Karpas-422 (cell line): ENCODE measurements at regions not wholly inside any gene's neighbourhood (a gene's known extent, or its start where the extent isn't known, plus 50 kb on each side); places are given as distances from the start of the nearest gene placed in this dataset.
"Not testable (repeated sequence)": the region's sequence is repeated elsewhere in the genome, so short reads cannot be mapped to it uniquely, and the experiment has no call there.

Experiments
- DNase-seq: peaks from one replicate; pipeline ENCODE4 v3.0.0-alpha.2; 2015
- H2AFZ ChIP-seq: fragments of 200-600 bp; sonication (generic); 2 replicates; pipeline ENCODE4 v1.6.1; 2014; ENCODE audit warnings: antibody characterized with exemption, low read length, mixed read lengths
- H3K27ac ChIP-seq: fragments of 200-600 bp; sonication (generic); 2 replicates; pipeline ENCODE4 v1.5.1; 2014; ENCODE audit warnings: mild to moderate bottlenecking, low read length, moderate library complexity
- H3K27me3 ChIP-seq: fragments of 200-600 bp; sonication (generic); 2 replicates; pipeline ENCODE4 v1.6.1; 2014; ENCODE audit warnings: low read length, mixed read lengths
- H3K36me3 ChIP-seq: fragments of 200-600 bp; sonication (generic); 2 replicates; pipeline ENCODE4 v1.6.1; 2014; ENCODE audit warnings: low read length, mixed read lengths; ENCODE audit not compliant: insufficient read depth
- H3K4me1 ChIP-seq: fragments of 200-600 bp; sonication (generic); 2 replicates; pipeline ENCODE4 v1.6.1; 2014; ENCODE audit warnings: mild to moderate bottlenecking, low read length, mixed read lengths
- H3K4me2 ChIP-seq: fragments of 200-600 bp; sonication (generic); 2 replicates; pipeline ENCODE4 v1.6.1; 2014; ENCODE audit warnings: low read length, low read depth, mild to moderate bottlenecking; ENCODE audit not compliant: poor library complexity, severe bottlenecking
- H3K4me3 ChIP-seq: fragments of 200-600 bp; sonication (generic); 2 replicates; pipeline ENCODE4 v1.5.1; 2014; ENCODE audit warnings: mild to moderate bottlenecking, antibody characterized with exemption, low read length, mixed read lengths
- H3K79me2 ChIP-seq: fragments of 200-600 bp; sonication (generic); 2 replicates; pipeline ENCODE4 v1.6.1; 2014; ENCODE audit warnings: mild to moderate bottlenecking, low read length, mixed read lengths
- H3K9ac ChIP-seq: fragments of 200-600 bp; sonication (generic); 2 replicates; pipeline ENCODE4 v1.6.0; 2014; ENCODE audit warnings: low read length
- H3K9me2 ChIP-seq: fragments of 200-600 bp; sonication (generic), shearing (Covaris generic); replicated peaks from 2 replicates; pipeline ENCODE4 v1.6.0; 2014; ENCODE audit warnings: mild to moderate bottlenecking, low read length, moderate library complexity; ENCODE audit not compliant: insufficient read depth
- H3K9me3 ChIP-seq: fragments of 300-700, 200-600 bp; sonication (generic); 2 replicates; pipeline ENCODE4 v1.6.1; 2014; ENCODE audit warnings: low read length, mixed read lengths
- H4K20me1 ChIP-seq: fragments of 200-600 bp; sonication (generic); 2 replicates; pipeline ENCODE4 v1.6.1; 2014; ENCODE audit warnings: mild to moderate bottlenecking, antibody characterized with exemption, low read length, low read depth; ENCODE audit not compliant: insufficient read depth

DNA sequence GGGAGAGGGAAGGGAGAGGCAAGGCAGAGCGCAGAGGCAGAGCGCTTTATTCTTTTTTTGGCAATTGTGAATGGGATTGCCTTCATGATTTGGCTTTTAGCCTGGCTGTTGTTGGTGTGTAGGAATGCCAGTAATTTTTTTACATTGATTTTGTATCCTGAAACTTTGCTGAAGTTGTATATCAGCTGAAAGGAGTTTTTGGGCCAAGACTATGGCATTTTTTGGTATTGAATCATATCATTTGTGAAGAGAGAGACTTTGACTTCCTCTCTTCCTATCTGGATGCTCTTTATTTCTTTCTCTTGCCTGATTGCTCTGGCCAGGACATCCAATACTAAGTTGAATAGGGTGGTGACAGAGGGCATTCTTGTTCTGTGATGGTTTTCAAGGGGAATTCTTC lies 291.3 kb downstream of the REEP3 start:
- Histone ChIP-seq H3K4me3 (no peak overlapping the region), H3K27ac (no peak overlapping the region), H3K9ac (no peak overlapping the region), H3K27me3 (no peaks in the 10 kb centered on the region), H3K9me3 (no peaks in the 10 kb centered on the region), H4K20me1 (no peaks in the 10 kb centered on the region), H3K4me1 (no peaks in the 10 kb centered on the region), H3K79me2 (no peaks in the 10 kb centered on the region), H3K4me2 (no peak overlapping the region), H3K36me3 (no peaks in the 10 kb centered on the region), H2AFZ (no peak overlapping the region), H3K9me2 (no peaks in the 10 kb centered on the region)
- DNase-seq: no peak

DNA sequence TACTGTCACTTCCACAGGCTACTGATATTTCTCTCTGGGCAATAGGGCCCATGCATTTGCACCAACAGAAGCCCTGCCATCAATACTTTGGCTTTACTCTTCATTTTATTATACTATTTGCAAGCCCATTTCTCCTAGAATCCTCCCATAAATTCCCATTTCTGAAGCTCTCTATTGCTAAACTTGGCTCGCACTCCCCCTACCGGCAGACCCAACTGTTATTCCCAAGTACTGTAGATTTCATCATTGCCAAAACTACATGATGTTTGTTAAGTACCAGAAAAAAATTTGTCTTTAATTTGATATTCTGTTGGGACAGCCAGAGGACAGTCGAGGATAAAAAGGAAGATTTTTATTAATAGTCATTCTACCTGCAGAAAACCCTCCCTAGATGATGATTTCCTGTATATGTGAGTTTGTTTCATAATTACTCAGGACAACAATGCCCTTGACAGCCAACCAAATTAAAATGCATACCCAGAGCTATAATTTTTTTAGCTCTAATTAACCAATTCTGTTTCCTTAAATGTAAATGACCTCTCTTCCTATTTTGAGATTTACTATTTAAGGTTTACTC lies 298.6 kb downstream of the REEP3 start:
- no peaks in the 10 kb centered on the region for H4K20me1 ChIP-seq
- H3K36me3 ChIP-seq: no peaks in the 10 kb centered on the region
- no peaks in the 10 kb centered on the region for H3K9me3 ChIP-seq
- no peaks in the 10 kb centered on the region for H3K27me3 ChIP-seq
- H2AFZ ChIP-seq: no peak overlapping the region
- no peaks in the 10 kb centered on the region for H3K4me1 ChIP-seq
- H3K4me2 ChIP-seq: no peak overlapping the region
- no peaks in the 10 kb centered on the region for H3K9me2 ChIP-seq
- H3K4me3 ChIP-seq: no peak overlapping the region
- no peak overlapping the region for H3K9ac ChIP-seq
- DNase-seq: peak; percentile 57
- H3K79me2 ChIP-seq: no peaks in the 10 kb centered on the region
- no peak overlapping the region for H3K27ac ChIP-seq

DNA sequence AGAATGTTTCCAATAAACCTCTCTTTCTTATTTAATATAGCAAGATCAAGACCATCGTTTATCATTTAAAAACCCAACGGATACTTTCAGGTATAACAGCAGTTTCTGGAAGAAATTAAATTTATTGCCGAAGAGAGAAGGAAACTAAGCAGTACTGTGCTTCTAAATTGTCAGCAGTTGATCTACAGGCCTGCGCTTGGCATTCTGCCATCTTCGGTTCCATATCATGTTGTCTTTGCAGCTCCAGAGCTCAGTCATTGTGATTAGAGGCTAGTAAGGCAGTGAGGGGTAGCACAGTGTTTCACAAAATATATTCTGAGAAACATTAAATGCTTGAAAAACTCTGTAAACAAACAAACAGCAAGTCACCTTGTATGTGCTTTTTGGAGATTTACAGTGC lies 301.3 kb downstream of the REEP3 start:
- no peak overlapping the region for H3K9ac ChIP-seq
- H4K20me1 ChIP-seq: no peaks in the 10 kb centered on the region
- H3K4me1 ChIP-seq: no peaks in the 10 kb centered on the region
- no peaks in the 10 kb centered on the region for H3K79me2 ChIP-seq
- no peak overlapping the region for H3K4me2 ChIP-seq
- DNase-seq: no peak
- H3K4me3 ChIP-seq: no peak overlapping the region
- no peak overlapping the region for H2AFZ ChIP-seq
- no peaks in the 10 kb centered on the region for H3K9me2 ChIP-seq
- H3K9me3 ChIP-seq: no peaks in the 10 kb centered on the region
- no peaks in the 10 kb centered on the region for H3K27me3 ChIP-seq
- no peak overlapping the region for H3K27ac ChIP-seq
- H3K36me3 ChIP-seq: no peaks in the 10 kb centered on the region

DNA sequence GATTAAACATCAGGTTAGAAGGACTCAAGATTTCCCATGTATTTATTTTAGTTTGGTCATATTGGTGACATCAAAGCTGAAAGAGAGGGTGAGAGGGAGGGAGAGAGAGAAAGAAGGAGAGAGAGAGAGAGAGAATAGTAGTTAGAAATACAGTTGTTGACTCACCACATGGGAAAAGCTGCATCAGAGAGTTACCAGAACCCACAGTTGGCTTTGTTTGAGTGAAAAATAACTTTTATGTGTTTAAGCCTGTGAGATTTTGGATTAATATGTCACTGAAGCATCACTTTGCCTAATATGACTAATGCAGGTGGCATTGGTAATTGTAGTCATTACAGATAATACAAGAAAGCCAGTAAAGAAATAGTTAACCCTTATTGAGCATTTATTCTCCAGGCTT lies 303.9 kb downstream of the REEP3 start:
- no peak for DNase-seq
- Histone ChIP-seq H4K20me1 (no peaks in the 10 kb centered on the region), H3K4me3 (no peak overlapping the region), H3K4me1 (peaks cover 2% of the 10 kb centered on the region; the same call in 1 of the 2 replicates), H3K9me3 (no peaks in the 10 kb centered on the region), H3K9me2 (no peaks in the 10 kb centered on the region), H3K36me3 (no peaks in the 10 kb centered on the region), H3K79me2 (no peaks in the 10 kb centered on the region), H3K27ac (no peak overlapping the region), H3K9ac (no peak overlapping the region), H3K27me3 (no peaks in the 10 kb centered on the region), H2AFZ (no peak overlapping the region), H3K4me2 (no peak overlapping the region)

DNA sequence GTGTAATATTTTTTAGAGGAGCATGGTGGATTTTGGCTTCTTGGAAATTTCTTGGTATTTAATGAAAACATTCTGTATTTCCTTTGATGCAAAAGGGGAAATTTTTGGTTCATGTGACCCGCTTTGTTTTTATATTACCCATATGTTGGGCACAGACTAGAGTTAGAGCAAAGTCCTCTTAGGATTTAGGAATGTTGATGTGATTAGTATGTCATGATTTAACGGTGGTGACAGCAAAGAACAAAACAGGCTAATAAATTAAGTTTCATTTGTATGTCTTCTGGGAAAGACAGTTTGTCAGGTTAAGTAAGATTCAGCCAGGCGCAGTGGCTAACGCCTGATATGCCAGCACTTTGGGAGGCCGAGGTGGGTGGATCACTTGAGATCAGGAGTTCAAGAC lies 304.6 kb downstream of the REEP3 start:
- no peak overlapping the region for H3K4me3 ChIP-seq
- no peak overlapping the region for H2AFZ ChIP-seq
- H3K27ac ChIP-seq: no peak overlapping the region
- peaks cover 3% of the 10 kb centered on the region; the same call in 1 of the 2 replicates for H3K4me1 ChIP-seq
- H3K9me2 ChIP-seq: no peaks in the 10 kb centered on the region
- H3K4me2 ChIP-seq: no peak overlapping the region
- peak; percentile 32 for DNase-seq
- no peaks in the 10 kb centered on the region for H4K20me1 ChIP-seq
- no peaks in the 10 kb centered on the region for H3K36me3 ChIP-seq
- H3K9me3 ChIP-seq: no peaks in the 10 kb centered on the region
- H3K27me3 ChIP-seq: no peaks in the 10 kb centered on the region
- H3K79me2 ChIP-seq: no peaks in the 10 kb centered on the region
- H3K9ac ChIP-seq: no peak overlapping the region

DNA sequence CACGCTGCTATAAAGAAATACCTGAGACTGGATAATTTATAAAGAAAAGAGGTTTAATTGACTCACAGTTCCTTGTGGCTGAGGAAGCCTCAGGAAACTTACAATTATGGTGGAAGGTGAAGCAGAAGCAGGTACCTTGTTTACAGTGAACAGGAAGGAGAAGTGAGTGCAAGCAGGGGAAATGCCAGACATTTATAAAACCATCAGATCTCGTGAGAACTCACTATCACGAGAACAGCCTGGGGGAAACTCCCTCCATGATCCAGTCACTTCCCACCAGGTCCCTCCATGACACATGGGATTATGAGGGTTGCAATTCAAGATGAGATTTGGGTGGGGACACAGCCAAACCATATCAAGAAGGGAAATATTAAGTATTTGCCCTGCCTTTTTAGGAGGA lies 305.8 kb downstream of the REEP3 start:
- H3K36me3 ChIP-seq, H3K4me2 ChIP-seq, H3K9me3 ChIP-seq, H3K9ac ChIP-seq, DNase-seq, H3K27ac ChIP-seq, H3K9me2 ChIP-seq, H3K4me1 ChIP-seq, H3K79me2 ChIP-seq, H4K20me1 ChIP-seq, H3K4me3 ChIP-seq, H3K27me3 ChIP-seq, H2AFZ ChIP-seq: not testable (repeated sequence)

DNA sequence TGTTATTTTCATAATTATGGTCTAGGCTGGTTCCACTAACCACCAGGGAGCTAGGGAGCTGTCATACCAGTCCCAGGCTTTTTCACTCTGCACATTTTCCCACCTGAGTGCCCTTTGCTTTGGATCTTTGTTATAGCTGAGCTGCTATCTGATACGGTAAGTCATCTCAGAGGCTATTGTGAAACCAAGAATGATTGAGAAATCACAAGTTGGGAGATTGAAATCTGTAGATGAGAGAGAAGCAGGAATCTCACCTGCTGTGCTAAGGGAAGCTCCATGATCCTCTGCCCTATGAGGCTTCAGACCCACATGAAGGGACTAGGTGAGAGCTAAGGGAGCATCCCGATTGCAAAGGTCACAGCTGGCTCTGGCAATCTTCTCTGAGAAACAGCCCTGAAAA lies 307.8 kb downstream of the REEP3 start:
- H3K9me2 ChIP-seq: no peaks in the 10 kb centered on the region
- no peaks in the 10 kb centered on the region for H3K79me2 ChIP-seq
- H3K4me1 ChIP-seq: peaks cover 3% of the 10 kb centered on the region; the same call in 1 of the 2 replicates
- no peak overlapping the region for H2AFZ ChIP-seq
- H3K9ac ChIP-seq: no peak overlapping the region
- no peak overlapping the region for H3K27ac ChIP-seq
- no peak for DNase-seq
- no peak overlapping the region for H3K4me3 ChIP-seq
- H3K9me3 ChIP-seq: no peaks in the 10 kb centered on the region
- H3K4me2 ChIP-seq: no peak overlapping the region
- H3K27me3 ChIP-seq: no peaks in the 10 kb centered on the region
- H3K36me3 ChIP-seq: no peaks in the 10 kb centered on the region
- H4K20me1 ChIP-seq: no peaks in the 10 kb centered on the region

DNA sequence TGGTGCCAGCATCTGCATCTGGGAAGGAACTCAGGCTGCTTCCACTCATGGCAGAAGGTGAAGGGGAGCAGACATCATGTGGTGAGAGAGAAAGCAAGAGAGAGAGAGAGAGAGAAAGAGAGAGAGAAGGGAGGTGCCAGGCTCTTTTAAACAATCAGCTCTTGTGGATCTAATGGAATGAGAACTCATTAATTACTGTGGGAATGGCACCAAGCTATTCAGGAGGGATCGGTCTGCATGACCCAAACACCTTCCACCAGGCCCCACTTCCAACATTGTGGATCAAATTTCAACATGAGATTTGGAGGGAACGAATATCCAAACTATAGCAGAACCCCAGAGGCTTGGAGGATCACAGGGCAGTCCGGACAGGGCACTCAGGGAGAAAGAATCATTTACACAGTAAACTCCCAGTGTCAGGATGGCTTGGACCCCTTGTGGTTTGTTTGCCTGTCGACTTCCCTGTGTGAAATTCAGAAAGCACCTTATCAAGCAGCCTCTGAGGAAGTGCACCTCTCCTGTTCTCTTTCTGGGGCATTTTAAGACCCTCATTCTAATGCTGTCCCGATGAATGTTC lies 308.5 kb downstream of the REEP3 start:
- H3K79me2 ChIP-seq: no peaks in the 10 kb centered on the region
- no peaks in the 10 kb centered on the region for H3K9me3 ChIP-seq
- H3K36me3 ChIP-seq: no peaks in the 10 kb centered on the region
- no peak overlapping the region for H3K9ac ChIP-seq
- H3K27ac ChIP-seq: no peak overlapping the region
- H2AFZ ChIP-seq: no peak overlapping the region
- H3K27me3 ChIP-seq: no peaks in the 10 kb centered on the region
- no peaks in the 10 kb centered on the region for H4K20me1 ChIP-seq
- no peak overlapping the region for H3K4me3 ChIP-seq
- DNase-seq: no peak
- H3K4me2 ChIP-seq: no peak overlapping the region
- no peaks in the 10 kb centered on the region for H3K9me2 ChIP-seq
- H3K4me1 ChIP-seq: peaks cover 3% of the 10 kb centered on the region; the same call in 1 of the 2 replicates
